Liver (tissue), 3 donors: ENCODE measurements at regions not wholly inside any gene's neighbourhood (a gene's known extent, or its start where the extent isn't known, plus 50 kb on each side); places are given as distances from the start of the nearest gene placed in this dataset.
"Not testable (repeated sequence)": the region's sequence is repeated elsewhere in the genome, so short reads cannot be mapped to it uniquely, and the experiment has no call there.

Source experiments
- CTCF ChIP-seq: fragments of 150-350 bp; IDR thresholded peaks from 2 replicates; pipeline ENCODE4 v1.5.1; 2017; ENCODE audit warnings: improper control_type of control experiment, low read depth, low read length; ENCODE audit not compliant: missing input control
- EGR1 ChIP-seq, 2 donors: IDR thresholded peaks; 2 replicates each; pipeline ENCODE4 v1.6.1; 2016 to 2018; ENCODE audit warnings: antibody characterized with exemption in 2 of 2, low read depth in 2 of 2
- FOXA1 ChIP-seq: IDR thresholded peaks from 2 replicates; pipeline ENCODE4 v1.6.1; 2016; ENCODE audit warnings: antibody characterized with exemption
- HNF4A ChIP-seq, 2 donors: conservative IDR thresholded peaks; 2 replicates each; pipeline ENCODE4 v1.6.1; 2016; ENCODE audit warnings: antibody characterized with exemption in 2 of 2, mild to moderate bottlenecking in 2 of 2
- JUND ChIP-seq, 2 donors: IDR thresholded peaks; 2 replicates each; pipeline ENCODE4 v1.6.1; 2016; ENCODE audit warnings: antibody characterized with exemption in 2 of 2
- NR2F2 ChIP-seq: IDR thresholded peaks from 2 replicates; pipeline ENCODE4 v1.6.1; 2016; ENCODE audit warnings: antibody characterized with exemption
- RAD21 ChIP-seq, 2 donors: IDR thresholded peaks; 2 replicates each; pipeline ENCODE4 v1.6.1; 2016; ENCODE audit warnings: antibody characterized with exemption in 2 of 2, mild to moderate bottlenecking in 2 of 2
- REST ChIP-seq: IDR thresholded peaks from 2 replicates; pipeline ENCODE4 v1.6.1; 2016; ENCODE audit warnings: antibody characterized with exemption, mild to moderate bottlenecking
- RXRA ChIP-seq, 2 donors: IDR thresholded peaks; 2 replicates each; pipeline ENCODE4 v1.6.1; 2017 to 2018; ENCODE audit warnings: antibody characterized with exemption in 2 of 2, mild to moderate bottlenecking in 1 of 2
- SP1 ChIP-seq: IDR thresholded peaks from 2 replicates; pipeline ENCODE4 v1.6.1; 2018; ENCODE audit warnings: antibody characterized with exemption, mild to moderate bottlenecking
- YY1 ChIP-seq: IDR thresholded peaks from 2 replicates; pipeline ENCODE4 v1.6.1; 2016; ENCODE audit warnings: antibody characterized with exemption, mild to moderate bottlenecking
- ZBTB33 ChIP-seq: IDR thresholded peaks from 2 replicates; pipeline ENCODE4 v1.6.1; 2016; ENCODE audit warnings: antibody characterized with exemption
- donor health status: healthy.
- donor health status: healthy.

- TF ChIP-seq CTCF; ZBTB33; YY1; JUND (IDR thresholded peaks at IDR 0.05); SP1; HNF4A (conservative IDR thresholded peaks at IDR 0.05); EGR1 (IDR thresholded peaks at IDR 0.05; ENCODE audit: low read depth in 2 of 2); RAD21 (IDR thresholded peaks at IDR 0.05); REST; NR2F2; FOXA1; RXRA (IDR thresholded peaks at IDR 0.05): not testable (repeated sequence)
Observed at GRCh38 chr1:194859481-194860154, 1673.2 kb upstream of the B3GALT2 start.
